Panc1 (cell line): ENCODE measurements at regions not wholly inside any gene's neighbourhood (a gene's known extent, or its start where the extent isn't known, plus 50 kb on each side); places are given as distances from the start of the nearest gene placed in this dataset.

Source experiments
- ATAC-seq: fragments of 200-7000 bp; cut with Tn5 transposase; 2 replicates; pipeline ENCODE4 v1.9.1; 2020; ENCODE audit warnings: mild to moderate bottlenecking, moderate library complexity
- BruUV-seq: library from RNA; stranded (reverse); fragments of 400-500 nt; replicated peaks from 2 replicates; lab custom pipeline; 2021; lab: Mats Ljungman, UMichigan
- CTCF ChIA-PET: fragments of 300-600 bp; sonication (Branson Sonifier 250); formaldehyde crosslinking; loops from one replicate; lab custom pipeline; 2022; ENCODE audit warnings: antibody characterized with exemption; lab: Charles Lee
- POLR2A ChIA-PET: fragments of 300-600 bp; sonication (Branson Sonifier 250); formaldehyde crosslinking; loops from one replicate; lab custom pipeline; 2022; ENCODE audit warnings: antibody characterized with exemption; lab: Charles Lee
- DNase-seq: peaks from one replicate; pipeline ENCODE4 v3.0.0-alpha.2; 2010; ENCODE audit warnings: low read depth, low spot score
- H3K27ac ChIP-seq: 2 replicates; pipeline ENCODE4 v1.5.1; 2011; ENCODE audit warnings: mild to moderate bottlenecking, low read length, inconsistent platforms
- H3K27me3 ChIP-seq: fragments of 200-500 bp; sonication (Bioruptor generic); 2 replicates; pipeline ENCODE4 v1.6.0; 2014; ENCODE audit warnings: low read length, inconsistent platforms; ENCODE audit not compliant: control insufficient read depth, insufficient read depth
- H3K36me3 ChIP-seq: fragments of 200-500 bp; sonication (Bioruptor generic); 2 replicates; pipeline ENCODE4 v1.5.1; 2014; ENCODE audit warnings: inconsistent platforms, mild to moderate bottlenecking, low read length, moderate library complexity; ENCODE audit not compliant: control insufficient read depth, insufficient read depth
- H3K4me1 ChIP-seq: 2 replicates; pipeline ENCODE4 v1.5.1; 2011; ENCODE audit warnings: inconsistent platforms, mild to moderate bottlenecking, low read length, moderate library complexity; ENCODE audit not compliant: control insufficient read depth, insufficient read depth
- H3K4me3 ChIP-seq, 2 experiments: 2 replicates each; pipeline ENCODE4 v1.5.1; 2011 to 2012; ENCODE audit warnings: low read depth in 2 of 2, low read length in 2 of 2, mild to moderate bottlenecking in 2 of 2, inconsistent platforms in 1 of 2, moderate library complexity in 1 of 2
- H3K9me3 ChIP-seq: fragments of 200-500 bp; sonication (Bioruptor generic); 2 replicates; pipeline ENCODE4 v1.5.1; 2014; ENCODE audit warnings: low read depth, mild to moderate bottlenecking, inconsistent platforms, low read length, moderate library complexity; ENCODE audit not compliant: control insufficient read depth, insufficient read depth
- CTCF ChIP-seq: fragments of 450-650 bp; IDR thresholded peaks from 2 replicates; pipeline ENCODE4 v1.5.1; 2017; ENCODE audit warnings: mild to moderate bottlenecking
- POLR2AphosphoS5 ChIP-seq: IDR thresholded peaks from 2 replicates; pipeline ENCODE4 v1.6.1; 2012; ENCODE audit warnings: mild to moderate bottlenecking, low read depth, low read length, moderate library complexity
- REST ChIP-seq, 2 experiments: IDR thresholded peaks; 2 replicates each; pipeline ENCODE4 v1.6.1; 2011 to 2012; ENCODE audit warnings: low read depth in 2 of 2, control low read depth in 1 of 2, low read length in 1 of 2, mild to moderate bottlenecking in 1 of 2, moderate library complexity in 1 of 2; ENCODE audit not compliant: insufficient read depth in 1 of 2
- SIN3A ChIP-seq: IDR thresholded peaks from 2 replicates; pipeline ENCODE4 v1.6.1; 2012; ENCODE audit warnings: low read depth, mild to moderate bottlenecking, low read length, moderate library complexity, borderline replicate concordance; ENCODE audit not compliant: insufficient read depth
- TCF7L2 ChIP-seq: IDR thresholded peaks from 2 replicates; pipeline ENCODE4 v1.6.1; 2011; ENCODE audit warnings: mild to moderate bottlenecking, low read depth, low read length, inconsistent platforms
- in situ Hi-C: cut with HindIII; loops from 2 replicates; pipeline ENCODE4 v1.10.0; 2016; ENCODE audit warnings: low sequenced_read_pairs, low pct_unique_long_range_greater_than_20kb
- intact Hi-C: fragments of 100-400 bp; cut with micrococcal nuclease; formaldehyde crosslinking; loops from one replicate; pipeline ENCODE4 v1.10.0; 2022; ENCODE audit not compliant: unreplicated experiment

DNA sequence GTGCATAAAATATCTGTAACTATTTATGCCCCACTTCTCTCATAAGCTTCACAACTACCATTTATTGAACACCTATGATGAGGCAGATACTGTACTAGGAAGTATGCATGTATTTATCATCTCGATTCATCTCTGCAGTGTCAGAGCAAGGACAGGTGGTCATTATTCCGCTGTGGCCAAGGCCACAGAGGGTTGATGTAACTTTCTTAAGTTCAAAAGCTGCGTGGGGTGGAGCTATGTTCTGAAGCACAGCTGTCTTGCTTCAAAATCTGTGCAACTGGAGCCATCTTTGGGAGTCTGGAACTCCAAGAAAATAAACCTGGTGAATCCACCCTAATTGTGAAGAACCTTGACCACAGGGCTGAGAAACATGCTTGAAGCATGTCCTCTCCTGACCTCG lies 60.2 kb upstream of the HMGXB4 start:
- intact Hi-C loops = no loop called here
- no peak for TF ChIP-seq CTCF
- TF ChIP-seq SIN3A = no peak
- no peak for TF ChIP-seq TCF7L2
- no peak for TF ChIP-seq REST (IDR thresholded peaks at IDR 0.05; ENCODE audit: insufficient read depth in 1 of 2, low read depth in 2 of 2, low read length in 1 of 2)
- ATAC-seq = no peak
- Histone ChIP-seq H3K27ac (no peak overlapping the region), H3K9me3 (no peaks in the 10 kb centered on the region), H3K27me3 (no peaks in the 10 kb centered on the region), H3K36me3 (no peaks in the 10 kb centered on the region), H3K4me1 (no peaks in the 10 kb centered on the region), H3K4me3 (no peak overlapping the region)
- in situ Hi-C loops = no loop called here
- DNase-seq = no peak
- BruUV-seq = no TSS peak
- CTCF ChIA-PET = no interaction called here
- POLR2A ChIA-PET = no interaction called here

DNA sequence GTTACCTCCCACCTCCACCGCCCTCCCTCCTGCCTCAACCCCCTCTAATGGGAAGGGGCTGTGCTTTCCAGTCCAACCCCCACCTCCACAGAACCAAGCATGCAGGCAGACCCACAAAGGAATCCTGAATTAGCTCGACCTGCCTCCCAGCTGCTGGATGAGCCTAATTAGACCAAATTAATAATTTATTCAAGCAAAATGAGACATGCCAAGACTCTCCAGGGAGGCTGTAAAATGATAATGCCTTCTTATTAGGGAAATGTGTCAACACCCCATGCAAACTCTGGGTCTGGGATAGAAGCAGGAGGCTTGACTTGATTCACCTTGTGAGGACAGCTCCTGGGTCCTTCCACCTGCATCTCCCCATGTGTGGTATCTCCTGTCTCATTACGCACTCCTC lies 59.4 kb upstream of the HMGXB4 start:
- Histone ChIP-seq H3K27me3 (no peaks in the 10 kb centered on the region), H3K4me1 (no peaks in the 10 kb centered on the region), H3K9me3 (no peaks in the 10 kb centered on the region), H3K36me3 (no peaks in the 10 kb centered on the region), H3K27ac (no peak overlapping the region), H3K4me3 (no peak overlapping the region)
- POLR2A ChIA-PET = no interaction called here
- ATAC-seq = no peak
- DNase-seq = no peak
- TF ChIP-seq TCF7L2 = no peak
- no peak for TF ChIP-seq SIN3A
- TF ChIP-seq REST (IDR thresholded peaks at IDR 0.05; ENCODE audit: insufficient read depth in 1 of 2, low read depth in 2 of 2, low read length in 1 of 2) = no peak
- no peak for TF ChIP-seq CTCF
- TF ChIP-seq POLR2AphosphoS5 = no peak
- in situ Hi-C loops = no loop called here
- CTCF ChIA-PET = interaction anchor here (1.1 kb wide), 1 partner anchor 47 kb away, joined by 4 read pairs; no protein-coding TSS in a partner anchor
- intact Hi-C loops = no loop called here
- no TSS peak for BruUV-seq
